Activated CD8-positive, alpha-beta memory T cell treated with anti-CD3 and anti-CD28 coated beads, Interleukin-2, amount 50 U/mL, for 48 hours (primary cell): ENCODE measurements at regions not wholly inside any gene's neighbourhood (a gene's known extent, or its start where the extent isn't known, plus 50 kb on each side); places are given as distances from the start of the nearest gene placed in this dataset.

Experiments
- DNase-seq: peaks from one replicate; pipeline ENCODE4 v3.0.0-alpha.2; 2020

DNA sequence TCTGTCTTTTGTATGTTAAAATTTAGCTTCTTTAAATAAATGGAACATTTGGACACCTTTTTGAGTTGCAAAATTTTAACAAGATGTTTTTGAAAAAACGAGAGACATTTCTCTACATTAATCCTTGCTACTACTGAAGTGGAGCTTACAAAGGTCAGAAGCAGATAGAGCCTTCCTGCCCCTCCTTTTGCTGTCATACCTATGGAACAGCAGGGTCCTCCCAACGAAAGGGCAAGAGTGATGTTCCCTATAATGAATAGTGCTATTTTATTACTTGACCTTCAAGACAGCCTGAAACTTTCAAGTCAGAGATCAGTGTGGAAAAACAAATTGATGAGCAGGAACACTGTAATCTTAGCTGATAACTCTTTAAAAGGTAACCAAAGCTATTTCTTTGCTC, 1538.9 kb downstream of the PLA2G4A start:
- DNase-seq = no peak

DNA sequence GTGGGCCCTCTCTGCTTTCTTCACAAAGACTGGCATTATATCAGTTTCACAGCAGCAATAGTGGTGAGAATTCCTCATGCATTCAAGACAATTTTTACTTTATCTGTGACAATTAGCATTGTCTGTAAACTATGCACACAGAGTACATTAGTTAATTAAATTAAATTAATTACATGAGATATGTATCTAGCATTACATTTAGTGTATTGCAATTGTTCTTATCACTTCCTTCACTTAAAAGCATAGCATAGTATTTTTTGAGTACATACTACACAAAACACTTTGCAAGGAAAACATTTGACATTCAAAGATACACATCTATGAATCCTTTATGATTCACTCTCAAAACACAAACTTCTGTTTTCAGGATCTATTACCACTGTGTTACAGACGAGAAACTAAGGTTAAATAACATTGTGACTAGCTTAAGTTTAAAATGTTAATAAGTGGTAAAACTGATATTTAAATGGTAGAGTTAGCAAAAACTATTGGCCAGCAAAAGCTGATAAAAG, 1542.6 kb downstream of the PLA2G4A start:
- DNase-seq = no peak

DNA sequence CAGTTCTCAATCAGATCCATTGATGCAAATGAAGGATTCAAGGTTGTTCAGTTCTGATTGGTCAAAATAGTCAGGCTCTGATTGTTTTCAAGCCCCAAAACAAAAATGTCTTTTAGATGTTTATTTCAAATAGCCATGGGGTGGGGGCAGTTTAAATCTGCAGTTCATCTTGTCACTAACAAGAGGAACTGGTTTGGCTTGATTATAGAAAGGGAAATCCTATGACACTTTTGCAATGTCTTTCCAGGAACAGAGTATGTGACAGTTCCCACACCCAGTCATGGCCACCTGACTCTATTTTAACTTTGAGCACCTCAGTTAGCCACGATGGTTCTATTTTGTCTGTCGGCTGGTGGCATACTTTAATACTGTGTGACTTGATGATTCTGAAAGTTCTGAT, 1544.1 kb downstream of the PLA2G4A start:
- no peak for DNase-seq

DNA sequence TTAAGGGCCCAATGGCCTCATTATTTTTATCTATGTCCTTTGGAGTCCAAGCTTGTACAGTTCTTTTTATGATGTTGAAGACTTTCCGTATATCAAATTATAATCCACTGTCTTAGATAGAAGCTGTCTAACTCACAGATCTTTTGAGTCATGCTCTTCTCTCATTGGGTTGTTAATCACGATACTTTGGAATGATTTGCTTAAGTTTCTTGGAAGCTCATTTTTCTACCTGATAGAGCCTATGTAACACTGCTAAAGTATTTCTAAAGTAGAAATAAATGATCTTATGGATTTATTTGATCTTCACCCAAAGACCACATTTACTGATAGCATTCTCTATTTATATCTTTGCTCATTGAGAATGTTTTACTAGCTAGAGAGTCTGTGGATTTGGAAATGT, 1554.1 kb downstream of the PLA2G4A start:
- no peak for DNase-seq

DNA sequence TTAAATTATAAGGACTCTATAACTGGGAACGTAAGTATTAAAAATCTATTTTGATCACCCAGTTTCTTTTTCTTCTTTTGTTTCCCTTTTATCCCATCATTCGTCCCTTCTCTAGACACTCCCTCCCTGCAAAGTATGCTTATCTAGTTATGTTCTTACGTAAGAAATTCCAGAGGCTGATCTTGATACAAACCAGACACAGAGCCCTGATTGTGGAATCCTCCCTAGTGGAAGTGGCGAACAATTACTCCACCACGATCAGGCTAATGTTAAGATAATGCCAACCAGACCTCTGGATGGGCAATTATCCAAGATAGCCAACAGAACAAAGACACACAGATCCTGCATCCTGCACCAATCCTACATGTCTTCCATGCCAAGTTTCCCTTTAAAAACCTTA, 1557.4 kb downstream of the PLA2G4A start:
- DNase-seq = no peak

DNA sequence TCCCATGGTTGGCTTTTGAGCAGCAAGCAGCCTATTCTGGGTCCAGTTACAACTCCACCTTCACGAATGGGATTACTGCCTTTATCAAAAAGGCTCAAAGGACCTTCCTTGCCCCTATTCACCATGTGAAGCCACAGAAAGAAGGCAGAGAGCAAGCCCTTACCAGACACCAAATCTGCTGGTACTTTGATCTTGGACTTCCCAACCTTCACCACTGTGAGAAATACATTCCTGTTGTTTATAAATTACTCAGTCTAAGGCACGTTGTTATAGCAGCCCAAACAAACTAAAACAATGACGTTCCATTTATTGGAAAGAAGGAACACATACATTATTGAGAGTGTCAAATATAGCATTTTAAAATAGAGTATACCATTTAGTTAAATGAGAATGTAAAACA, 1557.9 kb downstream of the PLA2G4A start:
- DNase-seq = no peak

DNA sequence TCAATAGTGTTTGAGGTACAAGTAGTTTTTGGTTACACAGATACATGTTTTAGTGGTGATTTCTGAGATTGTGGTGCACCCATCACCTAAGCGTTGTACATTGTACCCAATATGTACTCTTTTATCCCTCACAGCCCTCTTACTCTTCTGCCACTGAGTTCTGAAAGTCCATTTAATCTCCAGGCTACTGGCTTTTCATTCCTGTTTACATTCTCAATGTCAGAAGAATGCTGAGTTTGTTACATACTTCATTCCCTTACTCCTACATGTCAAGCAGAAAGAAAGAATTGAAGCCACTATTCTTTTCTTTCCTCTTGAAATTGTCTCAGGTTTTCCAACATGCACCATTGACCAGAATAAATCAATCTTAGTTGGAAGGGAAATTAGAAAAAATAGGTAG, 1565.9 kb downstream of the PLA2G4A start:
- DNase-seq = no peak

DNA sequence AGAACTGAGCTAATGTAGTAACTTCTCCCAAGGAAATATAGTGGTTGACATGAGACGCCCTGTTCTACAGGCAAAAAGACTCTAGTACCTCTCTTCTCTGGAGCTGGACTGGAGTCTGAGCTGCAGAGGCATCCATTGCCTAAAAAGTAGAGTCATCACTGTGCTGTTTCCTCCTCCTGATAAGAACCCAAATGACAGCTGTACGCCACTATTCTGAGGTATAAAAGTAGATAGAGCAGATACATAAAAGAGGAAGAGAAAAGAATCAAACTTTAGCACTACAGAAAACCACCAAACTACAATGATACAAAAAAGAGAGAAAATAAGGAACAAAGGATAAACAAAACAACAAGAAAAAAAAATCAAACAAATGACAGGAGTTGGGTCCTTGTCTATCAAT, 1568.8 kb downstream of the PLA2G4A start:
- no peak for DNase-seq

DNA sequence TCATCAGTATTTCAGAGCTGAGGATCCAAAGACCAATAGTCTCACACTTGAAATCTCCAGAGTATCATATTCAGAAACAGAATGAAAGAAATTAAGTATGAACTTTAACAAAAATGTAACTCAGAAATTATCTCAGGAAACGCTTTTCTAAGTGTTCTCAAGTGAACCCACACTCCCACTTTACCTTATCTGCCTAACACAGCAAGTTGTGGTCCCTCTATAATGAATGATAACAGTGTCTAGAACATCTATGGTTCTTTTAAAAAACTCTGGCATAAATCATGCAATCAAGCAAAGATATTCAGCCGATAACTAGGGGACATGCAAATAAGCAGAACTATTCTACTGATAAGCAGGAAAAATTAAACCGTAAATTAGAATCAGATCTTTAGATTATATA, 1574.2 kb downstream of the PLA2G4A start:
- no peak for DNase-seq

DNA sequence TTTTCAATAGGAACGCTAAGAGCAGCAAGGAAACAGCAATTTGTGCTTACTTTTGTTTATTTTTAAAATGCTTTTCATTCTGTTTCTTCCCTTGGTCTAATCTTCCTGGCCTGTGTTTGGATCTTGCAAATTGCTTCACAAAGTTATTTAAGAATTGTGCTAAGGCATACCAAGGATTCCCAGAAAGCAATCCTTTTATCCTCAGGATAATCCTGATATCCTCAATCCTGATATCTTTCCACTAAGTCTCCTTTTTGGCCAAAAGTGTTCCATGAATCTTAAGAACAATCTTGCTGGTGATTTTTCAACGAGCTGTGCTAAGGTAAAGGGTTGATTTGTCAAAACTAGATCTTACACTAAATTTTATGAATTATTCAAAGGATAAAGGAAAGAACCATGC, 1577.9 kb downstream of the PLA2G4A start:
- no peak for DNase-seq

DNA sequence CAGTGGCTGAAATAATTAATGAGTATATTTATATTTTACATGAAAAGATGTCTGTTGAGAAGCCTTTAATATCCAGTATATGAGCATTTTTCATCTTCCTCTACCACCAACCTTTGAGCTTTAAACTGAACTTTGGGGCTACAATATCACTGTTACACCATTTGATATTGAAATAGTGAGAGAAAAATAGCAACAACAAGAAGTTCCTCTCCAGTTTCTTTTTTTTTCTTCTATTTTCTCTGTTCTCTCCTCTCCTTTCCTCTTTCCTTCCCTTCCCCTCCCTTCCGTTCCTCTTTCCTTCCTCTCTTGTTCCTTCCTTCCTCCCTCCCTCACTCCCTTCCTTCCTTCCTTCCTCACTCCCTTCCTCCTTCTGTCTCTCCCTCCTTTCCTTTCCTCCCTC, 1591.4 kb downstream of the PLA2G4A start:
- no peak for DNase-seq

DNA sequence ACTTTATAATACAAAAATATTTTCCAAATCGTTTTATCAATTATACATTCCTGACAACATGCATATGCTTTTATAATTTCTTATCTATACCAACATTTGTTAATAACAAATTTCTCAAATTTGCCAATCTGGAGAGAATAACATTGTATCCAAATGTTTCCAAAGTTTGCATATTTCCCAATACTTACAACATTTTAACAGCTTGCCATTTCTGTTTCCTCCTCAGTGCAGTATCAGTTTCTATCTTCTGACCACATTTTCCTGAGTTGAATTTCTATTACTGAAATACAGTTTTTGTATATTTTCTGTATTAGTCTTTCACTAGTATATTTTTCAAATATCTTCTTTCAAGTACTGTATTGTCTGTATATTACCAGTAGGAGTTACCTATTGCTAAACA, 1594.3 kb downstream of the PLA2G4A start:
- no peak for DNase-seq

DNA sequence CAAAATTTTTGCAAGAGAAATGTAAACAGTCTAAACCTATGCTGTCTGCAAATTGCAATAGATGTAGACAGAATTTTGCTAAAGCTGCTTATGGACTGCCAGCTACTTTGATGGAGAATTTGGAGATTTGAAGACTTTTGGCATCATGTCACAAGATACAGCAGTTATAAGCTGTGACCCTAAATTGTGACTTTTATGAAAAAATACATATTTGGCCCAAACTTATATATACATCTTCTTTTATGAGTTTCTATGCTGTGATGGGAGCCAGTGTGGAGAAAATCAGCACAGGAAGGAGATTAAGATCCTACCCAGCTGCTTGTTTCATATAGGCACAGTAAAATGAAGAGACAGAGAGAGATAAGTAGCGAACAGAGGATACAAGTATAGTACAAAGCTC, 1595.4 kb downstream of the PLA2G4A start:
- no peak for DNase-seq

DNA sequence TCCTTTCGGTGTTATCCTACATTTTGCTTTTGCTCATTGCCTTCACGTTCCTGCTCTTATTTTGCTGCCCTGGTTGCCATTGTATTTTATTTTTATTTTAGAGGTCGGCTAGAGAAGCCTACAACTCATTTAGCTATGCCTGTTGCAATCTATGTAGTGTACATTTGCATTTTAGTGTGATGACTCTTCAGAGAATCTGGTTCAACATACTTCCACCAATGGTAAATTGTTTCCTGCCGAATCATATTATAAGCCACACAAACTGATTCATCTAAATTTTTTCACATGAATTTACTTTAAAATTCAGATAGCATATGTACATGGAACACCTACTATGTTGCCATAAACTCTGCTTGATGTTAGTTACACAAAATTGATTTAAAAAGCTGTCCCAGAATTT, 1596.9 kb downstream of the PLA2G4A start:
- no peak for DNase-seq

DNA sequence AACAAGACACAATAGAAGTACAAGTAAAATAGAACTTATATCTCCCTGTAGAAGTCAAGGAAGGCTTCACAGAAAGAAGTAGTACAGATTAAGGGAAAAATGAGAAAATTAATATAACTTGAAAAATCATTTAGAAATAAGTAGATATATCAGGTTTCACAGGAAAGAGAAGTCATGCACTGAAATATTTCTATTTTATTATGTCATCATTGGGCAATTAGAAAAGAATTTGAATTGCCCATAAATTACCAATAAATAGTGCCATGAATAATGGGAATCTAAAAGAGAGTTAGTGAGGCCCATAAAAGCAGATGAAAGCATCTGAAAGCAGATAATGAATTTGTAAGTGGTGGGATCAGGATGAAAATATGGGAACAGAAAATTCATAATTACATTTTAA, 1597.8 kb downstream of the PLA2G4A start:
- no peak for DNase-seq

DNA sequence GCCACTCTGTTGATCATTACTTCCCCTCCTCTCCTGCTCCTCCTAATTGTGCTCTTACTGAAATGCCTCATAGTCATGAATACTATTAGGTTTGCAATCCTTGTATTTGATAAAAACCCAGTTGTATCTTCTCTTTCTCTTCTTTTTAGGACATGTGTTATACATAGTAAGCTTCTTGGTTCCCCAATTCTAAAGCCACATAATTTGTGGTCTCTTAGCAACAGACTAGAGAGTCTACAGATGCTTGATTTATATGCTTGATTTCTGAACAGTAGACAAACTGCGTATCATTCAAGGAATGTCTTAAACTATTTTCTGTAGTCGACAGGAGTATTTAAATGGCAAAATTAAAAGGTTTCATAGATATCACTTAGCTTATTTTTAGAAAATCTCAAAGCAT, 1598.9 kb downstream of the PLA2G4A start:
- DNase-seq = no peak

DNA sequence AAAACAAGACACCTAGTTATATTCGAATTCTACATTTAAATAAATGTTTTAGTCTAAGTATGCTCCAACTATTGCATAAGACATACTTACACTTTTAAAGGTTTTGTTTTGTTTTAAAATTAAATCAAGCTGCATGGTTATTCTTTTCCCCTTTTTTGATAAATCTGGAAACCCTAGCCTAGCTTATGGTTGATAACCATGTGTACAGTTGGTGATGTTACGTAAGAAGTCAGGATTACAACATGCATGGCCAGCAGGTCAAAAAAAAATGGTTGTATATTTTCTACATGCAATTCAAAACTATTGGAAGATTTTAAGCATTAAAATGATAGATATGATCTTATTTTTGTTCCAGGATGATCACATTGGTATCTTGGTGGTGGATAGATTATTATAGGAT, 1600.6 kb downstream of the PLA2G4A start:
- DNase-seq = no peak

DNA sequence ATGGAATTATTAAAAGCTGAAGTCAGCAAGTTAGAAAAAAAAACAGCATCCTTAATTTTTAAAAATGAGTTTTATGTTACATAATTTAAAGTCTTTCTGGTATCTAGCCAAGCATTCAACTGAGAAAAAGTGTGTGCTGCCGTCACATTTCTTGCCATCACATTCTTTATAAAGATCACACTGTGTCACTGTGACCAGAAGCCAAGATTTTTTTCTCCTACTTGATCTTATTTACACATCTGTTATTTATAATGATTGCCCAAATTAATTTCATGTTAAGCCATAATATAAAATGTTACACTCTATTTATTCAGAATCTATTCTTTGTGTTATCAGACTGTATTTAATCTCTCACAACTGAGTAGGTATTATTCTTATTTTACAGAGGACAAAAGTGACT, 1603.7 kb downstream of the PLA2G4A start:
- no peak for DNase-seq

DNA sequence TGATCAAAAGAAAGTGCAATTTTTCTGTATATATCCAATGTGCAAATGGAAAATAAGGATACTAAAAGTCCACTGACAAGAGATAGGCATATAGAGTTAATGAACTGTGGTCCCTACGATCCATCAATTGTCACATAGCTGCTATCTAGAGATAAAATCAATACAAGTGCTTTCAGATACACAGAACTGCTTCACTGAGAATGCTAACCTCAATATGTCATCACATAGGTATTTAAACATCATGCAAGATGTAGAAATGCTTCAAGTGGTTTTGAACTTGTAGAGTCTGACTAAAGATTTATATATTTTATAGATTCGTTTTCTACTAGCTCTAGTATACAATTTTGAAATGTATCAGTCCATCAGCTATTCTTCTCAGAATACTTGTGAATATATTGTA, 1604.7 kb downstream of the PLA2G4A start:
- DNase-seq = no peak

DNA sequence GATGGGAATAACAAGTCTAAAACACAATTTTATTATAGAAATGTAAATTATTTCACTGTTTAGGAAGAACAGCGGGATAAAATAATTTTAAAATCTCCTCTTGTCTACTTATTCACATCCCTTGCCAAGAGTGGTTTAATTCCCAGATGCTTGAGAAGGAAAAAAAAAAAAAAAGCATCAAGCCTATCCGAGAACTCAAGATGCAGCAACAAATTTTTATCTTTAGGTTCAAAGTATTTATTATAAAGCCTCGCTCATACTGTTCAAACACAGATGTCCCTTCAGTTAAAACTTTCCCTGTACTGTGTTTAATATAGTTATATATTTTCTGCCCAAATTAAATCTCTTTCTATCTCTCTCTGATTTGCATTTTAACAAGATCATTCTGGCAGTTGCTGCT, 1615.8 kb downstream of the PLA2G4A start:
- DNase-seq = no peak

DNA sequence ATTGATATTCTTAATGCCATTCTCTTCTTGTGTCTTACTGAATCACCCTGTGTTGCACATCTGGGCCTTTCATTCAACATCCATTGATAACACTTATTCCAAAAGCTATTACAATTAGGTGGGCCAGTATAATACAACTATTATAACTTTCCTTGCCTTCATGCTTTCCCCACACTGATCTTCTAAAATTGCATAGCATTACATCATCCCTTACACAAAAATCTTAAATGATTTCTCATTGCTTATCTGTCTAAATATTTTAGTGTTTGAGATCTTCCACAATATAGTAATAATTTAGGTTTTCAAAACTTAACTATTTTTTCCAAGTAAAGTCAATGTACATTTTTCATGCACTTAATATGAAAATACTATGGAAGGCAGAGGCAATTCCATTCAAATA, 1634.1 kb downstream of the PLA2G4A start:
- DNase-seq = no peak

DNA sequence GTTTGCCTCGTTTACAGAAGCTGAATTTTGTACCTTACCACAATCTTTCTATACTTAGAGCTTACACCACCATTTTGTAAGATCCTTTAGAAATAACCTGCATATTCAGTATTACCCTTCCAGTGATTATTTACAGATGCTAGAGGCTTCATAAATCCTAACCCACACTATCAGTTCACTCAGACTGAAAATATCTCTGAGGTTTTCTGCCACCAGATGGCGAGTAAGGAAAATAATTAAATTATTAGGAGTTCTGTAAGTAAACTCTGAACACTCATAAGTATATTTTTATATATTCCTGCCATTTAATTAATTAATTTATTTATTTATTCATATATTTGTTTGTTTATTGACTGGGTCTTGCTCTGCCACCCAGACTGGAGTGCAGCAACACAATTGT, 1635.2 kb downstream of the PLA2G4A start:
- no peak for DNase-seq

DNA sequence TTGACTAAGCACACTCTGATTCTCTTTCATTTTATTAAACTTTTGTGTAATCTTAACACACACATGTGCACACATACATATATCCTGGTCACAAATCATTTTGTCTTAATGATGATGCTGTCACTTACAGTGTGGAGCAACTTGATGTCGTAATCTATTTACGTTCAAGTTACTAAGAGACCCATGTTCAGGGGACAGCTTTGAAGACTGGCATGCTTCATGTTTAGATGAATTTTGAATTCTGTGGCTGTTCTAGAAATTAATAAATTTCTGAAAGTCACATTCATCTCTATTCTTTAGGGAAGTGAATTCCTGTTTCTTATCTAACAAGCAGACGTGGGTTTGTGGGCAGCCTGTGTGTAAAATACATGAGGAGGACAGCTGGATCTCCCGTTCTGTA, 1637.8 kb downstream of the PLA2G4A start:
- DNase-seq = no peak

DNA sequence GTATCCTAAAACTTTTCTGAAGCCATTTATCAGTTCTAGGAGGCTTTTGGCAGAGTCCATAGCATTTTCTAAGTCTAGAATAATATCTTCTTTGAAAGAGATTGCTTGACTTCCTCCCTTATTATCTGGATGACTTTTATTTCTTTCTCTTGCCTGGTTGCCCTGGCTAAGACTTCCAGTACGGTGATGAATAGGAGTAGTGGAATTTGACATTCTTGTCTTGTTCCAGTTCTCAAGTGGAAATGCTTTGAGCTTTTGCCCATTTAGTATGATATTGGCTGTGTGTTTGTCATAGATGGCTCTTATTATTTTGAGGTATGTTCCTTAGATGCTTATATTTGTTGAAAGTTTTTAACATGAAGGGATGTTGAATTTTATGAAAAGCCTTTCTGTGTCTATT, 1647.9 kb downstream of the PLA2G4A start:
- no peak for DNase-seq

DNA sequence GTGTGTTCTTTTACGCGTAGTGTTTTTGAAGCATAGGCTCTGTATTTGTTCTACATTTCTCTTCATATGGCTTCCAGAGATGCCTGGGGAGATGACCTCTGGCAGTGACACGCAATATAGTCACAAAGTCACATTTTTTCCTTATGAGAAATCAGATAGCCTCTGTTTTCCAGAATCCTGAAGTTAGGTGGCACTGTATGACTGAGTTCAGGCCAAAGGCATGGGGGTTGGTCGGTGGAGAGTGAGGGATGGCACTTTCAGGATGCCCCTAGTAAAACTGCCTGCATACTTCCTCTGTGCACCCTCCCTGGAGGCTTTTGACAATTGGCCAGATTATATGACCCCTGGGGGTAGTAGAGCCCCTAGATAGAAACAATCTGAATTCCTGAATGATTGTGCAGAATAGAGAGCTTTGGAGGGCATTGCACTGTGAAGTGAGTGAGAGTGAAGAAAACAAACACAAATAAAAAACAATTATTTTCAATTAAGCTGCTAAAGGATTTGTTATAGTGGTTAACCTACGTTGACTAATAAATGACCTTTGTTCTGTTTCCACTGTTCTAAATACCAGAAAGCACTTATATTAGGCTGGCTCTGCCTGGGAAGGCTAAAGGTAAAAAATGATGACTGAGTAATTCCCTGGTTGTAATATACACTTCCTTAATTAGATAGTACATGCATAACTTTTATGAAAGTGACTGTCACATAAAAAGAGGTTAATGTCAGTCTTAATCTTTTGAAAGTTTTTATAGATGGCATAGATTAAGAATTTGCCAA, 1660.8 kb downstream of the PLA2G4A start:
- no peak for DNase-seq
